Activated T-cell treated with anti-CD3 and anti-CD28 coated beads for 24 hours (primary cell): ENCODE measurements at regions not wholly inside any gene's neighbourhood (a gene's known extent, or its start where the extent isn't known, plus 50 kb on each side); places are given as distances from the start of the nearest gene placed in this dataset.

Experiments
- DNase-seq: peaks from one replicate; pipeline ENCODE4 v3.0.0-alpha.2; 2020; ENCODE audit warnings: low read depth

GRCh38 chr18:24791751-24792545 lies 331.5 kb downstream of the HRH4 start:
- no peak for DNase-seq

- DNase-seq: no peak
Measured at GRCh38 chr18:24793742-24794141, 333.3 kb downstream of the HRH4 start.

GRCh38 chr18:24795129-24795528 lies 334.7 kb downstream of the HRH4 start:
- DNase-seq: no peak

- DNase-seq: no peak
Measured at GRCh38 chr18:24797981-24798380, 337.5 kb downstream of the HRH4 start.

GRCh38 chr18:24799176-24799575 lies 338.7 kb downstream of the HRH4 start:
- no peak for DNase-seq

- DNase-seq: no peak
Measured at GRCh38 chr18:24799720-24800119, 339.3 kb downstream of the HRH4 start.

- DNase-seq: no peak
Measured at GRCh38 chr18:24801001-24801400, 340.6 kb downstream of the HRH4 start.

- DNase-seq: no peak
Measured at GRCh38 chr18:24802456-24802855, 342.0 kb downstream of the HRH4 start.

GRCh38 chr18:24805156-24805555 lies 344.7 kb downstream of the HRH4 start:
- DNase-seq: no peak

GRCh38 chr18:24809173-24809950 lies 348.9 kb downstream of the HRH4 start:
- DNase-seq: no peak

- DNase-seq: no peak
Measured at GRCh38 chr18:24810561-24811305, 350.3 kb downstream of the HRH4 start.

GRCh38 chr18:24811950-24812681 lies 351.7 kb downstream of the HRH4 start:
- DNase-seq: no peak

GRCh38 chr18:24814521-24814920 lies 354.1 kb downstream of the HRH4 start:
- DNase-seq: no peak

GRCh38 chr18:24817150-24817549 lies 356.7 kb downstream of the HRH4 start:
- no peak for DNase-seq

GRCh38 chr18:24817587-24818371 lies 357.3 kb downstream of the HRH4 start:
- DNase-seq: no peak

- DNase-seq: no peak
Measured at GRCh38 chr18:24818441-24818840, 358.0 kb downstream of the HRH4 start.

- no peak for DNase-seq
Measured at GRCh38 chr18:24819141-24819890, 358.9 kb downstream of the HRH4 start.

- no peak for DNase-seq
Measured at GRCh38 chr18:24825397-24825796, 365.0 kb downstream of the HRH4 start.

GRCh38 chr18:24826605-24827004 lies 366.2 kb downstream of the HRH4 start:
- DNase-seq: no peak

GRCh38 chr18:24827501-24827900 lies 367.1 kb downstream of the HRH4 start:
- DNase-seq: no peak
